ENCODE measurements at regions not wholly inside any gene's neighbourhood (a gene's known extent, or its start where the extent isn't known, plus 50 kb on each side); places are given as distances from the start of the nearest gene placed in this dataset.

DNA sequence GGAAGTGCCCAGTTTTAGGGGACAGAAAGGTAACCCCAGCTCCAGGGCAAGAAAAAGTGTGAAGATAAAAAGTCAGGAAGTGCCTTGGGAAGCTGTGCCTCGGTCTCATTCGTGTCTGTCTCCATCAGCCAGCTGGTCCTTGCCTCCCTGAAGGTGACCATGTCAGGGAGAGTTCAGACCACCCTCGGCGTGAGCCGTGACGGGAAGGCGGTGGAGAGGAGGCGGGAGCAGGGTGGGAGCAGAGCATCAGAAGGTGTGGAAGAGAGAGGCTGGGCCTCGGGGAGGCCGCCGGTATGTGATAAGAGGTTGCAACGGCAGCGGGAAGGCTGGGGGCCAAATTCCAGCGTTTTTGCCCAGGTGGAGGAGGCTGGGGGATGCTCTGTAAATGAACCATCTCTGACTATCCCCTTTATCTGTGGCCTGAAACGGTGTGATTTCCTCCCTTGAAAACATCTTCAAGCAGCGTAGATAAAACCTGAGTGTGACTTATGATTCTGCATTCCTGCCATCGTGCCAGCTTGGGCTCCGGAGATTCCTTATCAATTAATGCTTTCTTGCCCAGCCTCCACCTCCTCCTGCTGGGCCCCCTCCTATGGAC, 251.8 kb downstream of the IRF8 start:
- DNase-seq (ENCODE audit: low spot score), result no peak

DNA sequence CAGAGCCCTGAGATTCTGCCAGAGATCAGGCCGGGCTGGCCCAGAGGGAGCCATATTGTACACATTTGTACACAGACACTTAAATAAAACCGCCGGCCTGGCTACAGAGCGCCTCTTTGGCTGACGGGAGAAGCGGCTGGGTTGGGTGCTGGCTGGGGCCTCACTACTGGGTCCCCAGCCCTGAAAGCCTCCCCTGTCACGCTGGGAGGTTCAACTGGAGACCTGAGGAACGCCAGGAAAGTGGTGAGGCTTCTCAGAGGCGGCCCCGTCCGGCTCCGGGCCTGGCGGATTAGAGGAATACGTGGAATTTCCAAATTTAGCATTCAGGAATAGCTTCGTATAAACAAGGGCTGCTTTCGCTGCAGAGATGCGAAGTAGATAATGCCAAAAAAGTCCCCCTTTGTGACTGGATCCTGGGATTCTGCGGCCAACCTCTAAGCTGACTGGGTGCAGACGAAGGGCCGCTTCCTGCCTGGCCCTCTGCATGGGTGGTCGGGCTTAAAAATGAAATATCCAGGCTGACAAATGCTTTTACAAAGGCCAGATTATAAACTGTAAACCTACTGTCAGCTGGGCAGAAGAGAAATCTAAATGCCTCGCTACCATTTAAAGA, 252.4 kb downstream of the IRF8 start:
- DNase-seq (ENCODE audit: low spot score), result no peak

DNA sequence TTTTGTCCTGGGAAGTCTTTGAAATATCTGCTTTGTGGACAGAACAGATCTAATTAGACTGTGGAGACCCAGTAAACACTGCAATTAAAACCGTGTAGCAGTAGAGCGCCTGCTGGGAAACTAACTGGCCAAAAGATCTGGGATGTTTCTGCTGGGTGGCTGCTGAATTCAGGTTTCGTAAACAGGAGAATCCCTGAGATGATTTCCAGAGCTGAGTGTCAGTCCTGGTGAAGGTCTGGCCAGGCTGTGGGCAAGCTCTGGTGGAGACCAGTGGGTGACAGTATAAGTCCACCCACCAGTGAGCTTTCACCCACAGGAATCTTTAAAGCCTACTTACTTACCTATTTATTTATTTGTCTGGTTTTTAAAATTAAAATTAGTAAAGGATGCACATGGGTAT, 257.2 kb downstream of the IRF8 start:
- no peak for DNase-seq (ENCODE audit: low spot score)

DNA sequence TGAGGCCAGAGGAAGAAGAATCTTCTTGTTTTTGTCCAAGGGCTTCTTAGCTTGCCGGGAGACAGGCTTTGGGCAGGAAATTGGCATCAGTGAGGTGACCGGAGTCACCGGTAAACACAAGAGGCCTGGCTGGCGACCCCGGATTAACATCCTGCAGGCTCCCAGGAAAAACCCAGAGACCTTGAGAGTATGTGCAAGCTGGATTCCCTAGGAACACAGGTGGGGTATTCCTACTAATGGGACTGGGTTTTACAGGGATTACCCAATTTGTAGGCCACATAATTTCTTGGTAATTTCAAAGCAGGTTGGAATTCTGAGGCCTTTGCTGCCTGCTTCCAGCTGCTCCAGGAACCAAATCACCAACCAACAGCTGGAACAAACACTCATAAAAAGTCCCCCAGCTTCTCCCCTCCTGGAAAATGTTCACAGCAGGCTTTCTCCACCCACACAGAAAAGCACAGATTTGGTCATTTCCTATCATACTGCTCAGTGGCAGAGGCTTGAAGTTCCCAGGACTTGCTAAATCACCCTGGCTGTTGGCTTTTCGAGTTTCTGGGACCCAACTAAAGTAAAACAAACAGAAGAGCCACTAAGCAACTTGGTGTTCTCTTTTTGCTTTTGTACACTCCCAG, 258.8 kb downstream of the IRF8 start:
- DNase-seq (ENCODE audit: low spot score), result no peak

DNA sequence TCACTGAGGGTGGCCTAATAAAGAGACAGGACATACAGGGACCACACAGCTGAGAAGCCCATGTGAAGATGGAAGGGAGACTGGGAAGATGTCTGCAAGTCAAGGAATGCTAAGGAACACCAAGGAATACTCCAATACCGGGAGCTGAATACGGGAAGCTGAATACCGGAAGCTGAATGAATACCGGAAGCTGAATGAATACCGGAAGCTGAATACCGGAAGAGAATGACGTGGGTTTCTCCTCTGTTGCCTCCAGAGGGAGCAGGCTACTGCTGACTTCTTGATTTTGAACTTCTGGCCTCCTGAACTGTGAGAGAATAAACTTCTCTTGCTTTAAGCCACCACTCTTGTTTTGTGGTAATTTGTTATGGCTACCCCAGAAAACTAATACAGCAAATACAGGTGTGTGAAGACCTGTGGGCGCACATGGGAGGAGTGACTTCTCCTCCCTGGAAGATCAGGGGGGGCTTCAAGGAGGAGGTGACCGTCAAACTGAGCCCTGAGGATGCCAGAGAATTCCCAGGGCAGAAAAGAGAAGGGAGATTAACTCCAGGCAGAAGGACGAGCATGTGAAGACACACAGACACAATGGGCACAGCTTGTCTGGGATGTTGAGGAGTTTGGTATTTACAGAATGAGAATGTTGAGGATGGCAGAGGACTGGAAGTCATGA, 259.9 kb downstream of the IRF8 start:
- no peak for DNase-seq (ENCODE audit: low spot score)

DNA sequence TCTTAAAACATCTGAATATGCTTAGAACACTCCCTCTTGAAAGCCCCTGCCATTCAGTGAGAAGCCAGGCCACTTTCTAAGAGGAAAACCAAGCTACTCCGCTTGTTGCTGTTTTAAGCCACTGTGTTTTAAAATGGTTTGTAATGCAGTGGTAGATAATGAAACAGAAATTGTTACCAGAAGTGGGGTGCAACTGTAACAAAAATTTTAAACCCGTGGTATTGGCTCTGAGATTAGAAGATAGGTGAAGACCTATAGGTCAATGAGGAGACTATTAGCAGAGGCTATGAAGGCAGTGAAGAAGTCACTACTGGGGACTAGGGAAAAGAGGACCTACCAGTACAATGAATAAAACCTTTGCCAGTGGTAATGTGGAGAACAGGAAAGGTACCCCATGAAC, 266.5 kb downstream of the IRF8 start:
- no peak for DNase-seq (ENCODE audit: low spot score)

DNA sequence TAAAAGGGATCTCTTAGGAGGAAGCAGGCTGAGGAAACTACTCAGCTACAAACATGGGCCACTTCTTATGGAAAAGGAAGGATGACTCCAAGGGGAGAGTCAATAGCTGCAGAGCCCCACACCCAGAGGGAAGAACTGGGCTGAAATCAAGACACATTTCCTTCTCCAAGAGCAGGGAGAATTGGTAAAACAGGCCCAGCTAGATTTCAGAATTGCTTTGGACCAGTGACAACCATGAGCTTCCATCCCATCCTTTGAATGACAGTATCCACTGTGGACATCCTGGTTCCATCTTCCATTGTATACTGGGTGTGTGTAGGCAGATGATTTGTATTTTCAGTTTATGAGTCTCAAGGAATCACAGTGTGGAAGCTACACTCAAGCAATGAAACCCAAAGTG, 267.5 kb downstream of the IRF8 start:
- no peak for DNase-seq (ENCODE audit: low spot score)

DNA sequence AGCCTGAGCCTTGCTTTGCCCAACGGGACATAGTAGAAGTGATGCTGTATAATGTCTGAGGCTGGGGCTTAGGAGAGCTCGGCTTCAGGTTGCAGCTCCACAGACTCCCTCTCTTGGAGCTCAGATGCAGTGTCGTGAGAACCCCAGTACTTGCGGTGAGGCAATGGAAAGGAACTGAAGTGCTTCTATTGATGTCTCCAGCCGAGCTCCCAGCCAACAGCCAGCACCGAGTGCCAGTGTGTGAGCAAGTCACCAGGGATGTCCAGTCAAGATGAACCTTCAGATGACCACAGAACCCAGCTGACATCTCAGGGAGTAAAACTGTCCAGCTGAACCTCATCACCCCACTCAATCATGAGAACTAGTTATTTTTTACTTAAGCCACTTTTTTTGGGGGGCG, 268.1 kb downstream of the IRF8 start:
- no peak for DNase-seq (ENCODE audit: low spot score)

DNA sequence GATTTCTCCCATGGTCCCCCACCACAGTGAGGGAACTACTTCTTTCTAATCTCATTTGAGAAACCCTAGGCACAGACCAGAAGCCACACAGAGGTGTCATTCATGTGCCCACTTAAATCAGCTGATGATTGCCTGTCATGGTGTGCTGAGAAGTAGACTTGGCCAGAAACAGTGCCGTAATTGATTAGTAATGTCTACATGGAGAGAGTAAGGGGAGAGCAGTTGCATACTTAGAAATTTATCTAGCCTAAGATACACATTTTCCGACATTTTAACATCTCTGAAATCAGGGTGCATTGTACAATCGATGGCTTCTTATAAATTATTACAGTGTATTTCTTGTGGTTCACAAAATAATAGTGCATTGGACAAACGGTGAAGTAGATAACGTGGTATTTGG, 271.8 kb downstream of the IRF8 start:
- no peak for DNase-seq (ENCODE audit: low spot score)

DNA sequence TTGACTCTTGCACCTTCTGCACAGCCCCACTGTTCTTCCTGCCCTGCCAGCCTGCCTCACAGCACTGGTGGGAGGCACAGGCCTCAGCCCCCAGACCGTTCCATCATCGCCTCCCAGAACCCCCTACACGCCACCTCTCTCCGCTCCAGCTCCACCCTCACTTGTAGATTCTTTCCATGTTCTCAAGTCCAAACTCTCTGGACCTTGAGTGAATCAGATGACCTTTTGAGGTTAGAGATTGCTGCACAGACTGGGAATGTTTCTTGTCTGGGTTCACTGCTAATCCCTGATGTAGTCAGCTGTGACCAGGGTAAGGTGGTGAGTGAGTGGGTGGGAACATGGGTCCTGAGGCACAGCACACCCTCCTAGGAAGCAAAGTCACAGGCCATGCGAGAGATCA, 272.4 kb downstream of the IRF8 start:
- no peak for DNase-seq (ENCODE audit: low spot score)

DNA sequence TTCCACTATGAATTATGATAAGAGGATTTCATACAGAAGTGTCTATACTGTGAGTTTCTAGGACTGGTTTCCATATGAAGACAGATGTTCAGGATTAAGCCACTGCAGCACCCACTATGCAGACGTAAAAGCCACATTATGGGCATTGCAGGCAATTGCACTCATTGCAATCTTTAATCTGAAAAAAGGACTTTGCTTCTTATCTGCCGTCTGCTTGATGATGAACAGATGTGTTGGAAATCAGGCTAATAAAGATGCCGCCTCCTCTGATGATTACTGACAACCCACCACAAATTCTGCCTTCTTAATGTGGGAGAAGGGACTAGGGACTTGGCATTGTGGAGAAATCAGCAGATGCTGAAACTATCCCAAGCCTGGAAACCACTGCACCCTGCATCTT, 276.9 kb downstream of the IRF8 start:
- DNase-seq (ENCODE audit: low spot score), result no peak

DNA sequence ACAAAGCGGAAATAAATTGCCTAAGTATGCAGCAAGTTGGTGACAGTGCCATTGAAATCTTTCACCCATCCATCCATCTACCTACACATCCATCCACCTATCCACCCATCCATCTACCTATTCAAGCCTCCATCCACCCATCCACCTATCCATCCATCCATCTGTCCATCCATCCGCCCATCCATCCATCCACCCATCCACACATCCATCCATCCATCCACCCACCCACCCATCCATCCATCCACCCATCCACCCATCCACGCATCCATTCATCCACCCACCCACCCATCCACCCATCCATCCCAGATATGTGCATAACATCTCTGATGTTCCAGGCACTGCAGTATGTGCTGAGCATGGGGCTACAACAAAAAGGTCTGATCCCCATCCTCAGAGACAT, 277.5 kb downstream of the IRF8 start:
- no peak for DNase-seq (ENCODE audit: low spot score)

DNA sequence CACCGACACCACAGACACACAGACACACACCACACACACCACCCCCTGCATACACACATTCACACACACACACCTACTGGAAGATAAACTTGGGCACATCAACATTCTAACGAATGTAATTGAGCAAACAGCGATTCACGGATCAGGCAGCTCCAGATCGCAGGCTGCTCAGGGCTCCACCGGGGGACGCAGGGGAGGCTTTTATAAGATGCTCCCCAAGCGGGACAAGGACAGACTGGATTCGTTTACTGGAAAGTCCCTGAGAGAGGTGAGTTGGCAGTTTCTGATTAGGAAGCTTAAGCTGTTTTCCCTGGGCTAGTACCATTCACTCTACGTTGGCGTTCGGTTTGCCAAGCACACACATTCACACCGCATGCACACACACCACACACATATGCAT, 281.3 kb downstream of the IRF8 start:
- no peak for DNase-seq (ENCODE audit: low spot score)

DNA sequence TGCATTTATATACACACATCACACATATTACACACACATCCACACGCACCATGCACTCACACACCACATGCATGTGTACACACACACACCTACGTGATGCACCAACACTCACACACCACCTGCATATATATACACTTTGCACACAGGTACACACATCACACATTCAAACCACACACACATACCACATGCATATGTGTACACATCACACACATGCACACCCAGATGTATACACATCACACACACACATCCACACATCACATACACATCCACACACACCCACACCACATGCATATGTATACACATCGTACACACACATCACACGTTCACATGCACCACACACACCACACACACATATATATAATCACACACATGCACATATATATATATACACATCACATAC, 281.8 kb downstream of the IRF8 start:
- DNase-seq (ENCODE audit: low spot score), result no peak

DNA sequence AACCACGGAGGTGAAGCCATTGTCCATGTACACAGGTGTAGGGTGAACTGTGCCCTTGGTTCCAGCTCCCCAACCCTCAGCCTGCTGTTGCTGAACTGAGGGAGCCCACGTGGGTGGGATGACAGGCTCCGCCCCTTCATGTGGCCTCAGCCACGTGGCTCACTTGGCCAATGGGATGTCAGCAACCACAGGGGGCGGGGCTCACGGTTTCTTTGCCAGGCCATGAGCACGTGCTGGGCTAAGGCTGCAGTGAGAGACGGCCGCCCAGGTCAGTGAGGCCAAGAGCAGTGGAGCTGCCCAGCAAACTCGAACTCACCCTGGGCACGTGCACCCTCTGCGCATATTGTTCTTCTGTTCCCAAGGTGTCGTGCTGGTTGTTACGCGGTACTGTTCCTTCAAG, 282.6 kb downstream of the IRF8 start:
- DNase-seq (ENCODE audit: low spot score), result no peak

DNA sequence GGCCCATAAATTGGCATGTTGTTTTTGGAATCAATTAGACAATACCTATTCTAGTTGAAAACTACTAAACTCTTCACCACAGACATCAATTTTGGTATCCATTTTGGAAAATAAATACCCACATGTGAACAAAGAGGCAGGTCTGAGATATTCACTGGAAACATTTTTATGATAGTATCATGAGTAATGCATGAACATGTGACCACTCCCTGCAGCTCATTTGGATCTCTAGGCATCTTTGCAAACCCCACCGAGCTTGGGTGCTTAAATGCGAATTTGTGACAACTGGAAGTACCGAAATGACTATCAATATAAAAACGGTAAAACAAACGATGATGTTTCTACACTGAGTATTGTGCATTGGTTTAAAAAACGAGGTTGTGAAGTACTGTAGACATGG, 285.2 kb downstream of the IRF8 start:
- no peak for DNase-seq (ENCODE audit: low spot score)

DNA sequence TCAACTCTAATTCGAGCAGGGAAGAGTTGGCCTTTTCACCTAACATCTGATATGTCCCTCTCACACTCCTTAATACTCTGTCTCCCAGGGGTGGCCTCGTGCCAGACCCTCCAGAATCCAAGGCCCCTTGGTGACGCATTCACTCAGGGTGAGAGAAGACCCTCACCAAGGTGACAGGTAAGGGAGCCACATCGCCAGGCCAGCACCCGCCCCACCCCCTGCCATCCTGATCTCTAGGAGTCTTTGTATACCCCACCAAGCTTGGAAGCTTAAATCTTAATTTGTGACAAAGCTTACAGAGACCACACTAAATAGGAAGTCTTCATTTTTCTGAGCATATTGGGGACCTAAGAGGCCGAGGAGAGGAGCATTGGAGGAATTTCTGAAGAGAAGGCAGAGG, 286.1 kb downstream of the IRF8 start:
- DNase-seq (ENCODE audit: low spot score), result no peak

DNA sequence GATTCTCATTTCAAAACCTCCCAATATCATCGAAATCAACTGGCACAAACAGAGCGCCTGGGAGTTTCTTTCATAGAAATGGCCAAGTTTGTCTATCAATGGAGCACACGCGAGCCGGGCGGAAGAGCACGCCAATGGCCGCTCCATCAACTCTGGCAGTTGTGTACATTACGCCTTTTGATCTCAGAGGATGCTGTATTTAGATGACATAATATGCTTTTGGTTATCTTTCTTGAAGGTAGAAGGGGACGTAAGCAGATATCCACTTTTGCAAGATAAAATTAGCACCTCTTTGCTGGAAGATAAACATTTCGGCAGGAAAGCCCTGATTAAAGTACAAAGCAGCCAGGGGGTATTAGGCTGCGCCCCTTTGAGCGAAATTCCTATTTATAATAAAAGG, 287.4 kb downstream of the IRF8 start:
- no peak for DNase-seq (ENCODE audit: low spot score)

DNA sequence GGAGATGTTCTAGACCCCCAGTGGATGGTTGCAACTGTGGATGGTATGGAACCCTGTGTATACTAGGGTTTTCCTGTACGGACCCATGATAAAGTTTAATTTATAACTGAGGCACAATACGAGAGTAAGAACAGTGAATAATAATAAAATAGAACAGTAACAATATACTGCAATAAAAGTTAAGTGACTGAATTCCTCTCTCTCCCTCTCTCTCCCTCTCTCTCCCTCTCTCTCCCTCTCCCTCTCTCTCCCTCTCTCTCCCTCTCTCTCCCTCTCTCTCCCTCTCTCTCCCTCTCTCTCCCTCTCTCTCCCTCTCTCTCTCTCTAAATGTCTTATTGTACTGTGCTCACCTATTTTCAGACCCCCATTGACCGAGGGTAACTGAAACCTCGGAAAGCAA, 291.0 kb downstream of the IRF8 start:
- no peak for DNase-seq (ENCODE audit: low spot score)

DNA sequence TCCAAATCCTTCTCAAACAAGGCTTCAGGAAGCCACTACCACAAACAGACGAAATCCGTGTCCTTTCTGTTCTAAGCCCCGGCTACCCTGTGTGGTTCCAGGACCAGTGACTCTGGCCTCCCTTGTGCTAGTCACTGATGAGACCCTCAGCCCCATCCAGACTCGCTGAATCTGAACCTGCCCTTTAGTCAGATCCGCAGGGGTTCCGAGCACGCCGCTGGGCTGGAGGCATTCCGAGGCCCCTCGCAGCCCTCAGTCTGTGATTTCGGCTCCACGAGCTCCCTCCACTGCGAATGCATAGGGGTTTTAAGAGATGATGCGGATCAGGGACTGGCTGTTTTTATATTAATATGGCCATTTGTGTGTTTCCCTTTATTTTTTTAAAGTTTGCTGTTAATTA, 292.7 kb downstream of the IRF8 start:
- no peak for DNase-seq (ENCODE audit: low spot score)

DNA sequence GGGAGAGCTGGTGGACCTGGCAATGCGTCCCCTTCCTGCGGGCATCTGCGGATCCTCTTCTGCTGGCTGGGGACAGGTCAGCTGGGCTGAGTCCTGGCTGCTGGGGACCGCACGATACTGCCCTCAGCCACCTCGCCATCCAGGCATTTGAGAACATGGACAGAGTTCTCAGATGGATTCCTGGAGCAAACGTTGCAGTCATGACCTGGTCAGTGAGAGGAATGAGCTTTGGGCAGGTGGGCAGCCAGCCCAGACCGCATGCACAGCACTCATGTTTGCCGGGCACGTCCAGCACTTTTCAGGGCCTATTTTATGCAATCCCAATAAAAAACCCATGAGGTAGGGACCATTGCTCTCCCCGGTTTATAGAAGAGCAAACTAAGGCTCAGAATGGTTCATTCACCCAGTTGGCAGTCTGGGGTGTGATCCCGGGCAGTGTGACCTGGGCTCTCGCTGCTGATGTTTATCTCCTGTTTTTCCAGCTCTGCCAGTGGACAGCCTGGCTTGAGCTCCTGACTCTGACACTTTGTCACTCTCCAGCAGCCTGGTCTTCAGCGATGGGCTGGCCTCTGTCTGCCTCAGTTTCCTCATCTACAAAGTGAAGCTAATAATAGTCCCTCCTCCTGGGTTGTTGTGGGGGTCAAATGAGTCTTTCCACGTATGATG, 294.7 kb downstream of the IRF8 start:
- no peak for DNase-seq (ENCODE audit: low spot score)

DNA sequence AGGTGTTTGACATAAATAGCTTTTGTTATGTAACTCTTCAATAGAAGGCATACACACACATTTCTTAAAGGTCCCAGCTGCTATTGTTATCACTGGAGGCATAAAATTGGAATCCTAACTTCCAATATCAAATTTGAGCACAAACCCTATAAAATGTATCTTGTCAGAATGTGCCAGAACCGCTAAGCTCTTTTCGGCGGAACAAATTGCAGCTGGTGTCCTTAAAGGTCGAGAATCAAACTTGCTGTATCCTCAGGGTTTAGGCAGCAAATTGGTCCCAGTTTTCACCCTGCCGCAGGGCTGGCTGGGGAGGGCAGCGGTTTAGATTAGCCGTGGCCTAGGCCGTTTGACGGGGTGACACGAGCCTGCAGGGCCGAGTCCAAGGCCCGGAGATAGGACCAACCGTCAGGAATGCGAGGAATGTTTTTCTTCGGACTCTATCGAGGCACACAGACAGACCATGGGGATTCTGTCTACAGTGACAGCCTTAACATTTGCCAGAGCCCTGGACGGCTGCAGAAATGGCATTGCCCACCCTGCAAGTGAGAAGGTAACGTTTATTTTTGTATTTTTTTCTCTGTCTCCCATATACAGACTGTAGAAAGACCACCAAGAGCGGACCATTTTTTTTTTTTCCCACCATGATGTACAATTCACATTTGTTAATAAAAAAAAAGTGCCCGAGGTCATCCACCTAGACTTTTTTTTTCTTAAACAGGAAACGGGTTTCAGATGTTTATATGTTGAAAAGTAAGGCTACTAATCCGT, 297.1 kb downstream of the IRF8 start:
- DNase-seq (ENCODE audit: low spot score), result no peak

All from cerebellar cortex (tissue), 1 donor.